ENCODE measurements at regions not wholly inside any gene's neighbourhood (a gene's known extent, or its start where the extent isn't known, plus 50 kb on each side); places are given as distances from the start of the nearest gene placed in this dataset.

GRCh38 chr9:26789959-26790358 is 102.6 kb downstream of the CAAP1 start:
- no peak for TF ChIP-seq REST (IDR thresholded peaks at IDR 0.05; ENCODE audit: insufficient read depth in 1 of 2, low read depth in 2 of 2, low read length in 2 of 2)
- TF ChIP-seq FOXP2 (optimal IDR thresholded peaks at IDR 0.05; ENCODE audit: borderline replicate concordance, extremely low read depth, extremely low read length, insufficient read depth) = no peak
- TF ChIP-seq TAF1 (IDR thresholded peaks at IDR 0.05; ENCODE audit: borderline replicate concordance, insufficient read depth, low read length) = no peak
- no peak for TF ChIP-seq POLR2AphosphoS5 (IDR thresholded peaks at IDR 0.05; ENCODE audit: low read depth, low read length)
- TF ChIP-seq SIN3A (IDR thresholded peaks at IDR 0.05; ENCODE audit: borderline replicate concordance, insufficient read depth, low read length) = no peak

GRCh38 chr9:26786564-26786963 is 106.0 kb downstream of the CAAP1 start:
- no peak for TF ChIP-seq POLR2AphosphoS5 (IDR thresholded peaks at IDR 0.05; ENCODE audit: low read depth, low read length)
- no peak for TF ChIP-seq TAF1 (IDR thresholded peaks at IDR 0.05; ENCODE audit: borderline replicate concordance, insufficient read depth, low read length)
- TF ChIP-seq FOXP2 (optimal IDR thresholded peaks at IDR 0.05; ENCODE audit: borderline replicate concordance, extremely low read depth, extremely low read length, insufficient read depth) = no peak
- TF ChIP-seq SIN3A (IDR thresholded peaks at IDR 0.05; ENCODE audit: borderline replicate concordance, insufficient read depth, low read length) = no peak
- TF ChIP-seq REST (IDR thresholded peaks at IDR 0.05; ENCODE audit: insufficient read depth in 1 of 2, low read depth in 2 of 2, low read length in 2 of 2) = no peak

DNA sequence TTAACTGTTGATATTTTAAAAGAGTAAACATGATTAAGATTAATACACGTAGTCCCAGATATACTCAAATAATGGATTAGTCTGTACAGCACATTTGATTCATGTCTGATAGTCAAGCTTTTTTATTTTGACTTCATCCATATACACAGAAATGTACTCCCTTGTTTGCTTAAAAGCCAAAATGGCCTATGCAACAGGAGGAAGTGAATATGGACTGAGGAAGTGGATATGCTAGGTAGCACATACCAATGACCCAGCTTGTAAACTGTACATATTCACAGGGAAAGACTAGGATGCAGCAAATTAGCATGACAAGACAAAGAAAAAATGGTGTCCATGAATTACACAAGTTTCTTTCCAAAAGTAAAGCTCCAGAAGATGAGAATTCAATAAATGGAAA is 109.7 kb downstream of the CAAP1 start:
- TF ChIP-seq SIN3A (IDR thresholded peaks at IDR 0.05; ENCODE audit: borderline replicate concordance, insufficient read depth, low read length) = no peak
- TF ChIP-seq REST (IDR thresholded peaks at IDR 0.05; ENCODE audit: insufficient read depth in 1 of 2, low read depth in 2 of 2, low read length in 2 of 2) = no peak
- no peak for TF ChIP-seq FOXP2 (optimal IDR thresholded peaks at IDR 0.05; ENCODE audit: borderline replicate concordance, extremely low read depth, extremely low read length, insufficient read depth)
- no peak for TF ChIP-seq TAF1 (IDR thresholded peaks at IDR 0.05; ENCODE audit: borderline replicate concordance, insufficient read depth, low read length)
- TF ChIP-seq POLR2AphosphoS5 (IDR thresholded peaks at IDR 0.05; ENCODE audit: low read depth, low read length) = no peak

GRCh38 chr9:26781906-26782305 is 110.7 kb downstream of the CAAP1 start:
- TF ChIP-seq POLR2AphosphoS5 (IDR thresholded peaks at IDR 0.05; ENCODE audit: low read depth, low read length) (no peak), FOXP2 (optimal IDR thresholded peaks at IDR 0.05; ENCODE audit: borderline replicate concordance, extremely low read depth, extremely low read length, insufficient read depth) (no peak), SIN3A (IDR thresholded peaks at IDR 0.05; ENCODE audit: borderline replicate concordance, insufficient read depth, low read length) (no peak), TAF1 (IDR thresholded peaks at IDR 0.05; ENCODE audit: borderline replicate concordance, insufficient read depth, low read length) (no peak), REST (IDR thresholded peaks at IDR 0.05; ENCODE audit: insufficient read depth in 1 of 2, low read depth in 2 of 2, low read length in 2 of 2) (no peak)

- TF ChIP-seq FOXP2 (optimal IDR thresholded peaks at IDR 0.05; ENCODE audit: borderline replicate concordance, extremely low read depth, extremely low read length, insufficient read depth) (no peak), POLR2AphosphoS5 (IDR thresholded peaks at IDR 0.05; ENCODE audit: low read depth, low read length) (no peak), REST (IDR thresholded peaks at IDR 0.05; ENCODE audit: insufficient read depth in 1 of 2, low read depth in 2 of 2, low read length in 2 of 2) (no peak), TAF1 (IDR thresholded peaks at IDR 0.05; ENCODE audit: borderline replicate concordance, insufficient read depth, low read length) (no peak), SIN3A (IDR thresholded peaks at IDR 0.05; ENCODE audit: borderline replicate concordance, insufficient read depth, low read length) (no peak)
These were observed 113.5 kb downstream of the CAAP1 start for GRCh38 chr9:26779062-26779461.

Measured in PFSK-1 (cell line).